ENCODE measurements at regions not wholly inside any gene's neighbourhood (a gene's known extent, or its start where the extent isn't known, plus 50 kb on each side); places are given as distances from the start of the nearest gene placed in this dataset.
"Not testable (repeated sequence)": the region's sequence is repeated elsewhere in the genome, so short reads cannot be mapped to it uniquely, and the experiment has no call there.

GRCh38 chr6:134415656-134416055 lies 97.7 kb upstream of the SGK1 start:
- Histone ChIP-seq H3K4me3 (ENCODE audit: low read depth in 1 of 2, low read length in 2 of 2) (no peak overlapping the region), H3K36me3 (ENCODE audit: control insufficient read depth in 1 of 2, insufficient read depth in 2 of 2, low read length in 2 of 2) (no peaks in the 10 kb centered on the region), H3K27me3 (ENCODE audit: low read depth, low read length) (no peaks in the 10 kb centered on the region), H3K9me3 (ENCODE audit: control insufficient read depth in 1 of 2, low read length in 2 of 2) (no peaks in the 10 kb centered on the region), H3K4me1 (ENCODE audit: control insufficient read depth in 1 of 2, insufficient read depth in 2 of 2, low read length in 2 of 2) (no peaks in the 10 kb centered on the region), H3K27ac (ENCODE audit: low read length) (no peak overlapping the region)

GRCh38 chr6:134415194-134415593 lies 97.3 kb upstream of the SGK1 start:
- Histone ChIP-seq H3K4me3 (ENCODE audit: low read depth in 1 of 2, low read length in 2 of 2) (no peak overlapping the region), H3K4me1 (ENCODE audit: control insufficient read depth in 1 of 2, insufficient read depth in 2 of 2, low read length in 2 of 2) (no peaks in the 10 kb centered on the region), H3K9me3 (ENCODE audit: control insufficient read depth in 1 of 2, low read length in 2 of 2) (no peaks in the 10 kb centered on the region), H3K36me3 (ENCODE audit: control insufficient read depth in 1 of 2, insufficient read depth in 2 of 2, low read length in 2 of 2) (no peaks in the 10 kb centered on the region), H3K27ac (ENCODE audit: low read length) (no peak overlapping the region), H3K27me3 (ENCODE audit: low read depth, low read length) (no peaks in the 10 kb centered on the region)

- Histone ChIP-seq H3K4me3 (ENCODE audit: low read depth in 1 of 2, low read length in 2 of 2) (no peak overlapping the region), H3K4me1 (ENCODE audit: control insufficient read depth in 1 of 2, insufficient read depth in 2 of 2, low read length in 2 of 2) (no peaks in the 10 kb centered on the region), H3K27ac (ENCODE audit: low read length) (no peak overlapping the region), H3K27me3 (ENCODE audit: low read depth, low read length) (no peaks in the 10 kb centered on the region), H3K36me3 (ENCODE audit: control insufficient read depth in 1 of 2, insufficient read depth in 2 of 2, low read length in 2 of 2) (no peaks in the 10 kb centered on the region), H3K9me3 (ENCODE audit: control insufficient read depth in 1 of 2, low read length in 2 of 2) (no peaks in the 10 kb centered on the region)
Measured at GRCh38 chr6:134414793-134415192, 96.9 kb upstream of the SGK1 start.

GRCh38 chr6:134413241-134413643 lies 95.3 kb upstream of the SGK1 start:
- no peaks in the 10 kb centered on the region for H3K27me3 ChIP-seq (ENCODE audit: low read depth, low read length)
- H3K9me3 ChIP-seq (ENCODE audit: control insufficient read depth in 1 of 2, low read length in 2 of 2): no peaks in the 10 kb centered on the region
- no peak overlapping the region for H3K27ac ChIP-seq (ENCODE audit: low read length)

GRCh38 chr6:134410541-134410940 lies 92.6 kb upstream of the SGK1 start:
- Histone ChIP-seq H3K4me1 (ENCODE audit: control insufficient read depth in 1 of 2, insufficient read depth in 2 of 2, low read length in 2 of 2) (no peaks in the 10 kb centered on the region), H3K27me3 (ENCODE audit: low read depth, low read length) (no peaks in the 10 kb centered on the region), H3K9me3 (ENCODE audit: control insufficient read depth in 1 of 2, low read length in 2 of 2) (no peaks in the 10 kb centered on the region), H3K36me3 (ENCODE audit: control insufficient read depth in 1 of 2, insufficient read depth in 2 of 2, low read length in 2 of 2) (no peaks in the 10 kb centered on the region), H3K27ac (ENCODE audit: low read length) (no peak overlapping the region), H3K4me3 (ENCODE audit: low read depth in 1 of 2, low read length in 2 of 2) (no peak overlapping the region)

More at GRCh38 chr6:134413241-134413643, 95.3 kb upstream of the SGK1 start:
- H3K4me1 ChIP-seq (ENCODE audit: control insufficient read depth in 1 of 2, insufficient read depth in 2 of 2, low read length in 2 of 2): no peaks in the 10 kb centered on the region
- no peaks in the 10 kb centered on the region for H3K36me3 ChIP-seq (ENCODE audit: control insufficient read depth in 1 of 2, insufficient read depth in 2 of 2, low read length in 2 of 2)
- no peak overlapping the region for H3K4me3 ChIP-seq (ENCODE audit: low read depth in 1 of 2, low read length in 2 of 2)

- Histone ChIP-seq H3K4me3 (ENCODE audit: low read depth in 1 of 2, low read length in 2 of 2) (no peak overlapping the region), H3K9me3 (ENCODE audit: control insufficient read depth in 1 of 2, low read length in 2 of 2) (no peaks in the 10 kb centered on the region), H3K4me1 (ENCODE audit: control insufficient read depth in 1 of 2, insufficient read depth in 2 of 2, low read length in 2 of 2) (no peaks in the 10 kb centered on the region), H3K27ac (ENCODE audit: low read length) (no peak overlapping the region), H3K27me3 (ENCODE audit: low read depth, low read length) (no peaks in the 10 kb centered on the region), H3K36me3 (ENCODE audit: control insufficient read depth in 1 of 2, insufficient read depth in 2 of 2, low read length in 2 of 2) (no peaks in the 10 kb centered on the region)
Measured at GRCh38 chr6:134407791-134408190, 89.9 kb upstream of the SGK1 start.

- no peaks in the 10 kb centered on the region for H3K27me3 ChIP-seq (ENCODE audit: low read depth, low read length)
- H3K27ac ChIP-seq (ENCODE audit: low read length): no peak overlapping the region
- no peaks in the 10 kb centered on the region for H3K4me1 ChIP-seq (ENCODE audit: control insufficient read depth in 1 of 2, insufficient read depth in 2 of 2, low read length in 2 of 2)
Measured at GRCh38 chr6:134406311-134406710, 88.4 kb upstream of the SGK1 start.

GRCh38 chr6:134405386-134406087 lies 87.6 kb upstream of the SGK1 start:
- no peaks in the 10 kb centered on the region for H3K4me1 ChIP-seq (ENCODE audit: control insufficient read depth in 1 of 2, insufficient read depth in 2 of 2, low read length in 2 of 2)
- no peak overlapping the region for H3K4me3 ChIP-seq (ENCODE audit: low read depth in 1 of 2, low read length in 2 of 2)
- H3K9me3 ChIP-seq (ENCODE audit: control insufficient read depth in 1 of 2, low read length in 2 of 2): no peaks in the 10 kb centered on the region
- H3K36me3 ChIP-seq (ENCODE audit: control insufficient read depth in 1 of 2, insufficient read depth in 2 of 2, low read length in 2 of 2): no peaks in the 10 kb centered on the region
- H3K27me3 ChIP-seq (ENCODE audit: low read depth, low read length): no peaks in the 10 kb centered on the region
- H3K27ac ChIP-seq (ENCODE audit: low read length): no peak overlapping the region

More at GRCh38 chr6:134406311-134406710, 88.4 kb upstream of the SGK1 start:
- H3K4me3 ChIP-seq (ENCODE audit: low read depth in 1 of 2, low read length in 2 of 2): no peak overlapping the region
- no peaks in the 10 kb centered on the region for H3K9me3 ChIP-seq (ENCODE audit: control insufficient read depth in 1 of 2, low read length in 2 of 2)
- H3K36me3 ChIP-seq (ENCODE audit: control insufficient read depth in 1 of 2, insufficient read depth in 2 of 2, low read length in 2 of 2): no peaks in the 10 kb centered on the region

GRCh38 chr6:134403312-134403711 lies 85.4 kb upstream of the SGK1 start:
- not testable (repeated sequence) for H3K27me3 ChIP-seq (ENCODE audit: low read depth, low read length); H3K27ac ChIP-seq (ENCODE audit: low read length); H3K4me3 ChIP-seq (ENCODE audit: low read depth in 1 of 2, low read length in 2 of 2); H3K4me1 ChIP-seq (ENCODE audit: control insufficient read depth in 1 of 2, insufficient read depth in 2 of 2, low read length in 2 of 2); H3K36me3 ChIP-seq (ENCODE audit: control insufficient read depth in 1 of 2, insufficient read depth in 2 of 2, low read length in 2 of 2); H3K9me3 ChIP-seq (ENCODE audit: control insufficient read depth in 1 of 2, low read length in 2 of 2)

- H3K4me1 ChIP-seq (ENCODE audit: control insufficient read depth in 1 of 2, insufficient read depth in 2 of 2, low read length in 2 of 2): no peaks in the 10 kb centered on the region
- H3K27me3 ChIP-seq (ENCODE audit: low read depth, low read length): no peaks in the 10 kb centered on the region
- no peaks in the 10 kb centered on the region for H3K36me3 ChIP-seq (ENCODE audit: control insufficient read depth in 1 of 2, insufficient read depth in 2 of 2, low read length in 2 of 2)
- H3K4me3 ChIP-seq (ENCODE audit: low read depth in 1 of 2, low read length in 2 of 2): no peak overlapping the region
- no peaks in the 10 kb centered on the region for H3K9me3 ChIP-seq (ENCODE audit: control insufficient read depth in 1 of 2, low read length in 2 of 2)
- H3K27ac ChIP-seq (ENCODE audit: low read length): no peak overlapping the region
Measured at GRCh38 chr6:134402372-134402984, 84.6 kb upstream of the SGK1 start.

GRCh38 chr6:134400941-134401340 lies 83.0 kb upstream of the SGK1 start:
- Histone ChIP-seq H3K36me3 (ENCODE audit: control insufficient read depth in 1 of 2, insufficient read depth in 2 of 2, low read length in 2 of 2) (no peaks in the 10 kb centered on the region), H3K9me3 (ENCODE audit: control insufficient read depth in 1 of 2, low read length in 2 of 2) (no peaks in the 10 kb centered on the region), H3K27ac (ENCODE audit: low read length) (no peak overlapping the region), H3K4me1 (ENCODE audit: control insufficient read depth in 1 of 2, insufficient read depth in 2 of 2, low read length in 2 of 2) (no peaks in the 10 kb centered on the region), H3K27me3 (ENCODE audit: low read depth, low read length) (no peaks in the 10 kb centered on the region), H3K4me3 (ENCODE audit: low read depth in 1 of 2, low read length in 2 of 2) (no peak overlapping the region)

- Histone ChIP-seq H3K27ac (ENCODE audit: low read length) (no peak overlapping the region), H3K27me3 (ENCODE audit: low read depth, low read length) (no peaks in the 10 kb centered on the region), H3K9me3 (ENCODE audit: control insufficient read depth in 1 of 2, low read length in 2 of 2) (no peaks in the 10 kb centered on the region), H3K4me3 (ENCODE audit: low read depth in 1 of 2, low read length in 2 of 2) (no peak overlapping the region), H3K4me1 (ENCODE audit: control insufficient read depth in 1 of 2, insufficient read depth in 2 of 2, low read length in 2 of 2) (no peaks in the 10 kb centered on the region), H3K36me3 (ENCODE audit: control insufficient read depth in 1 of 2, insufficient read depth in 2 of 2, low read length in 2 of 2) (no peaks in the 10 kb centered on the region)
Measured at GRCh38 chr6:134398453-134398852, 80.5 kb upstream of the SGK1 start.
